Anterior cingulate cortex (tissue), 58 donors: ENCODE measurements at regions not wholly inside any gene's neighbourhood (a gene's known extent, or its start where the extent isn't known, plus 50 kb on each side); places are given as distances from the start of the nearest gene placed in this dataset.
"Not testable (repeated sequence)": the region's sequence is repeated elsewhere in the genome, so short reads cannot be mapped to it uniquely, and the experiment has no call there.

Source experiments
- DNase-seq, 58 donors: peaks; one replicate each; lab custom pipeline; 2025; lab: John Stamatoyannopoulos, UW

DNA sequence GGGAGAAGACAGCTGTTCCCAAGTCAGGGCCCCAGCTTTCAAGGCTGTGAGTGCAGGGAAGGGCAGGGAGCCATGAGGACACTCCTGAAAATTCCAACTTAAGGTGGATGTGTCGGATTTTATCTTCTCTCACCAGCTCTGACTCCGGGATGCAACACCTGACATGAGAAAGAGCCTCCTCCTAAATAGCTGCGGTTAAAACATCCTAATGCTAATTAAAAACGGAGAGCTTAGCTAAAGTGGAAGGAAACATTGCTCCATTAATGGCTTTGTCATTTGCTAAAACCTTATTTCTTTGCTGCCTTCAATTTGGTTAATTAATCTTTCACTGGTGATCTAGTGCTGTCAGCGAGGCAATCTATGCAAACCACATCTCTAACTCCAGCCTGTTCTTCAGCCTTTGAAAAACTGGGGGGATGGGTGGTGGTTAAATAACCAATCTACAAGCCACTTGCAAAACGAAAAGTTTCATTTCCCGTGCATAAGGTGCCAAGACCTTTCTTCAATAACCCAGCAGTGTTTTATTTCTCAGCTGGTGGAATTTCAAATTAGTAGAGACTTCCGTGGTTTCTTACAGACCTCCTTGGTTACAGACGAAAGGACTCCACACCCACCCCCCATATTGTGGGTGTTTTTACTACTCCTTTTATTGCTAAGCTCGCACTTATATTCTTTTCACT is 379.6 kb downstream of the MLLT3 start:
- DNase-seq: no peak

DNA sequence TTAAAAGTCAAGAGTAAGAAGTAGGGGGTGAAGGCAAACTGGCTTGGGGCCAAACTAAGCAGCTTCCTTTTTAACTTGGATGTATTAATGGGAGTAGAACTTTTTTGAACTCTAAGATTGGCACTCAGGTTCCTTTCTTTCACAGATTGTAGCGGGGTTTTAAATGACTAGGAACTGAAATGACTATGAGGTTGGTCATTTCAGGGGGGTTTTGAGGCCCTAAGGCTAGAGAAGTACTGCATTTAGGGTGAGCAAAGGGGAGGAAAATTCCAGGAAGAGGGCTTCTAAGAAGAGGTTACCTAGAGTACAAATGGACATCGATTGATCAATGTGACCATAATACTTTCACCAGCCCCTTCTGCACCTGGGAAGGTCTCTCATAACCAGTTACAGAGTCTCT is 381.8 kb downstream of the MLLT3 start:
- no peak for DNase-seq

GRCh38 chr9:20238921-20239320 is 383.4 kb downstream of the MLLT3 start:
- no peak for DNase-seq

- DNase-seq: no peak
These were observed 384.6 kb downstream of the MLLT3 start for GRCh38 chr9:20237686-20238085.

- DNase-seq: no peak
These were observed 385.6 kb downstream of the MLLT3 start for GRCh38 chr9:20236676-20237075.

- DNase-seq: not testable (repeated sequence)
These were observed 387.1 kb downstream of the MLLT3 start for GRCh38 chr9:20235206-20235605.

DNA sequence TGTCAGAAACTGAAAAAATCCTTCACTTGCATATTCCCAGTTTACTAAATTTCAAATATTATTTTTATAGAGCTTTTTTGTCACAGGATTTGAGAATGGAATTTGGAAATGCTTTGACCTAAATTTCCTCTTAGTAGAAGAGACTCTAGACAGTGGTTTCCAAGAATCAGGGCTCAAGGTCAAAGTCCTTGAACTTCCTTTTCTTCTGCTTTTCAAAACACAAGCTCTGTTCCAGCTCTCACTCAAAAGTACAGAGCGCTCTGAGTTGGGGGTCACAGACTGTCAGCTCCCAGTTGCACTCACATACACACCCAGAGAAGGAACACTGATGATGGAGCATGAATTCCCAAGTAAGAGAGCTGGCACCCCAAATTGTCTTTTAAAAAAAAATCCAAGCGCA is 394.2 kb downstream of the MLLT3 start:
- no peak for DNase-seq

DNA sequence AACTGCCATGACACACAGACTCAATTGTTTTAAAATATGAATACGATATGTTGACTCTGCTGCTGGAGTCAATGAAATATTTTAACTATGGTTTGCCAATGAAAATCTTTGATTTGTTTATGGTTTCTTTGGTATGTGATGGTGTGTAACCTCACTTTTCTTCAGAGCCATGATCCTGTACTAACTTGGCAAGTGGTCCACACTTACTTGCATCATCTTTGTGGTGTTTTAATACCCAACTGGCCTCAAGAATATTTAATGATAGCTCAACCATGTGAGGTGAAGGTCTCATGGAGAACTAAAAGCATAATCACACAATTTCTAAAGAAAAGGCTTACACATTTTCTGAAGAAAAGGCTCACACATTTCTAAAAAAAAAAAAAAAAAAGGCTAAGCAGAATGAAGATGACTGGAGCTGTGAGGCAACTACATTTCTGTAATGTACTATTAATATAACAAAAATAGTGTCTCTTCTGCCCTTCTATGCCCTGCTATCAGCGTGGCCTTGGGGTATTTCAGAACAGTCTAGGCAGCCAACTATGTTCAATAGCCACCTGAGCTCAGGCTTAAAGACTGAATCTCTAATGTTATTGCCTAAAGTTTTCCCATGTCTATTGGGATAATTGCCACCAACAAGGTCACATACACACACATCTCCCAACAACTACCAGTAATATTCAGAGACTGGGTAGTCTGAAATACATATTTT is 395.0 kb downstream of the MLLT3 start:
- no peak for DNase-seq

DNA sequence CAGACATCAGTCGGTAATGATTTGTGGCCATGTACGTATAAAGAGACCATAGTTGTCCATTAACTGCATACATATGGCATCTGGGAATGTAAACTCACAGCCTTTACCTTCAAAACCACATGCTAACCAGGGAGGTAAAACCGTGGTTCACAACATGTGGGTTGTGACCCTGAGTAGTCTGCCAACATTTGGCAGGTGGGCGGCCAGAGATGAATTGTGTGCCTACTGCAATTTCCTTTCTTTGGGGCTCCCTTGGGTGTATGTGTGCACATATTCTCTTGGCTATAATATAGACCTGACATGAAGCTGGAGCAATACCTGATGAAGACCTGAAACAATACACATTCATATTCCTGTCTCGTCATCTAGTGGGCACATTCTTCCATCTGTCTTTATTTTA is 396.0 kb downstream of the MLLT3 start:
- DNase-seq: no peak

- DNase-seq: no peak
These were observed 396.5 kb downstream of the MLLT3 start for GRCh38 chr9:20225826-20226225.

DNA sequence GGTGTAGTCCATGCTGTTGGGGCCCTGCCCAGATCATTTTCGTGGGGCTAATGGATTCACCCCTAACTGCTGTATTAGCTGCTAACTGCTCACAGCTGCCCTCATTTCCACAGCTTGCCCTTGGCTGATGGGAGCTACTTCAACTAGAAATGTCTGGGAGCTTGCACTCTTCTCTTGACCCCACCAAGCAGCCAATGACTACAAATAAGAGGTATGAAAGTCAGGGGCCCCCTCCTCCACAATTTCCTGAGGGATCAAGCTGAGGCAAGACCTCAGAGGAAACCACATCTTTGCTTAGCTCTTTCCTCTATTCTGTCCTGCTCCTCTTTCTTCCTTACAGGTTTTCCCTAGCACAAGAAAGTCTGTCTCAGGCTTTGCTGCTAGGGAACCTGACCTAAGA is 397.5 kb downstream of the MLLT3 start:
- DNase-seq: no peak

DNA sequence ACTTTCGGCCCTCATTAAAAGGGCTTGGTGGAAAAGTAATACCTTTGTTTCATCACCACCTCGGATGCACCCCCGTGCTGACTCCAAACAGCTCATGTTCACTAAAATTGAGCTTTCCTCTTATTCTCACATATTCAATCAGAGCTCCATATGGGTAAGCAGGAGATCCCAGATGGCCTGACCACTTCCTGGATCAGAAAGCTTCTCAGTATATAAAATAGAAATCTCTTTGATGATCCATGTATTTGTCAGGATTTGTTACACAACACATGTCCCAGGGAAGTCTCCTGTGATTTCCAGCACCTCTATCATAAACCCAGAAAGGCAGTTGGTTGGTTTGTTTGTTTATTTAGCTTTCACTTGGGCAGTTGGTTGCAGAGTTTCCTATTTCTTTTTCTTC is 402.0 kb downstream of the MLLT3 start:
- peak in 1 of 58 donors; percentile 7 for DNase-seq

DNA sequence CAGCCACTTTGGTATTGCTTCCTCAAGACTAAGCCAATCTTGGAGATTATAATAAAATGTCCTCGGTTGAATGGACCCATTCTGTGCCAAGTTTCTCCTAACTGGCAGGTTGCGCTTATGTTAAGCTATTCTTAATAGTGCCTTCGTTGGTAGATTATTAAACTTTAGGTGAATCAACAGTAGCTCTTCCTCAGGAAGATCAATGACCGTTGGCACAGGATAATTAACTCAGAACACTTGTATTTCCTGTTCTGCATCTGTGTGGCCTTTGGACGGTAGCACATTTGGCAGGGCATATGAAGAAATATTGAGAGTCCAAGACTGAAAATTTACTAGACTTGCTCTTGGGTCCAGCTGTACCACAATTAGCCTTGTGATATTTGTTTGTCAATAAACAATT is 402.9 kb downstream of the MLLT3 start:
- no peak for DNase-seq

DNA sequence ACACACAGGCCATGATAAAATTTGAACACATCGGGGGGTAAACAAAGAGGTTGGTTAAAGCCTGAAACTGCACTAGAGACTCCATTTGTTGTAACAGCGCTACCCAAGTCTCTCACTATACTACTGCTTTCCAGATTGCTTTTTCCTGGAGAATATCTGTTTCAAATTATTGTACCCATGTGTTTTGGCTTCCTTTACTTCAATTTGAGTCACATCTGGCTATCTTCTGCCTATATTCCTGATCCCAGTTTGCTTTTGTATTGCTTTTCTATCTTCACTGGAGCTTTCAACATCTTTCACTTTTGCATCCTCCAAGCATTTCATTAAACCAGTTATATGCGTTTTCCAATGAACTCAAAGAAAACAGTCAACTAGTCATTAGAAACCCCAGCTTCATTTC is 404.7 kb downstream of the MLLT3 start:
- no peak for DNase-seq

DNA sequence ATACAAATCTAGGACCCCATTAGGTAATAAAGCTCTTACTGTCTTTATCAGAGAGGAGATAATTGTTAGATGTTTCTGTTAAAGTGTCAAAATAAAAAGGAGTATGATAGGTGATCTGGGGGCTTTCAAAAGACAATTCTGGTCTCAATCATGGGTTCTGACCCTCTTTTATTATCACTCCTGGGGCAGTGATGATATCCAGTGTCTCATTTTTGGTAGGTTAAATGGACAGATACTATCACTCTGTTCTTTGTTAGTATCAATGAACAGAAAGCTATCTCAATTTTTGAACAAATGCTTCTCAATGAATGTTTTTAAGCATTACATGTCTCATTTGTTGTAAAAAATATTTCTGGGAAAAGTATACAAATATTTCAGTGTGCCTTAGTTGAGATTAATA is 405.9 kb downstream of the MLLT3 start:
- no peak for DNase-seq

- DNase-seq: no peak
These were observed 406.7 kb downstream of the MLLT3 start for GRCh38 chr9:20215552-20215951.

- DNase-seq: no peak
These were observed 409.5 kb downstream of the MLLT3 start for GRCh38 chr9:20212806-20213205.

GRCh38 chr9:20209391-20210340 is 412.6 kb downstream of the MLLT3 start:
- no peak for DNase-seq

- no peak for DNase-seq
These were observed 413.3 kb downstream of the MLLT3 start for GRCh38 chr9:20208961-20209371.

DNA sequence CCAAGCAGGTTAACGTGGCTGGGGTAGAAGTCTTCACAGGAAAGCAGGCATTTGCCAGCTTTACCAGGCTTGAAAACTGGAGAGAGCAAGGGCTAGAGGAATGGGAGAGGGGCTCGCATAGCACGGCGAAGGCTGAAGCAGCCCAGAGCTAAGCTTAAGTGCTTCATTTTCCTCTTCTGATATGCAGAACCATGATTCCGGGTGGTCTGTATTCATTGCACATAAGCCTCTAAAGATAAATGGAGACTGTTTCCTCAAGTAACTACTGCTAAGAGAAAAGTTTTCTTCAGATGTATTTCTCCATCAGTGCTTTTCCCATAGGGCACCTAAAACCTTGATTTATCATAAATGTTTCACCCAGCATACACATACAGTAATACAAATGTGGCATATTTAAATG is 414.1 kb downstream of the MLLT3 start:
- no peak for DNase-seq

GRCh38 chr9:20207176-20207575 is 415.1 kb downstream of the MLLT3 start:
- no peak for DNase-seq
